Esophagus muscularis mucosa (tissue), 4 donors: ENCODE measurements at regions not wholly inside any gene's neighbourhood (a gene's known extent, or its start where the extent isn't known, plus 50 kb on each side); places are given as distances from the start of the nearest gene placed in this dataset.

Experiments used
- DNase-seq: peaks from one replicate; pipeline ENCODE4 v3.0.0-alpha.2; 2017; ENCODE audit errors: extremely low spot score
- H3K27ac ChIP-seq, 4 donors: fragments of 200-600 bp; sonication (generic); replicated peaks in 1 of 4; 1 replicate in 3 of 4; 2 replicates in 1 of 4; pipeline ENCODE4 v1.5.1; 2016 to 2019; ENCODE audit warnings: mild to moderate bottlenecking in 1 of 4
- H3K27me3 ChIP-seq, 4 donors: fragments of 200-600 bp; sonication (generic); one replicate each; pipeline versions ENCODE4 v1.5.1 to v1.6.0; 2016 to 2019
- H3K36me3 ChIP-seq, 4 donors: fragments of 200-600 bp; sonication (generic); one replicate each; pipeline ENCODE4 v1.5.1; 2016 to 2019
- H3K4me1 ChIP-seq, 4 donors: fragments of 200-600 bp; sonication (generic); one replicate each; pipeline ENCODE4 v1.5.1; 2016 to 2019
- H3K4me3 ChIP-seq, 4 donors: fragments of 200-600 bp; sonication (generic); 1 replicate in 2 of 4; 2 replicates in 2 of 4; pipeline ENCODE4 v1.5.1; 2016 to 2019; ENCODE audit warnings: mild to moderate bottlenecking in 4 of 4, moderate library complexity in 1 of 4
- H3K9me3 ChIP-seq, 4 donors: fragments of 200-600 bp; sonication (generic); 1 replicate in 3 of 4; 2 replicates in 1 of 4; pipeline ENCODE4 v1.5.1; 2016 to 2019
- EP300 ChIP-seq: sonication (generic); formaldehyde crosslinking; IDR thresholded peaks from one replicate; pipeline ENCODE4 v1.6.1; 2017; ENCODE audit warnings: antibody characterized with exemption
- POLR2A ChIP-seq: fragments of 450-650 bp; IDR thresholded peaks from one replicate; pipeline ENCODE4 v1.6.1; 2017; ENCODE audit warnings: antibody characterized with exemption, moderate library complexity, mild to moderate bottlenecking, low read depth
- POLR2AphosphoS5 ChIP-seq, 2 donors: sonication (generic); formaldehyde crosslinking; IDR thresholded peaks; one replicate each; pipeline ENCODE4 v1.6.1; 2017; ENCODE audit warnings: antibody characterized with exemption in 2 of 2
- WGBS: methylation state at CpG from one replicate; pipeline ENCODE4 v1.1.5; 2018; 5-methylcytosine and 5-hydroxymethylcytosine counted together
- intact Hi-C: fragments of 100-400 bp; cut with DNase I; formaldehyde crosslinking; loops from one replicate; pipeline ENCODE4 v1.15.1; 2023
- TF ChIP-seq, protein P1 (sequence below), 3 experiments: fragments of 200-600 bp in 2 of 3; fragments of 450-650 bp in 1 of 3; sonication (generic) in 2 of 3; IDR thresholded peaks; one replicate each; pipeline ENCODE4 v1.5.1; 2017 to 2019; ENCODE audit warnings: antibody characterized with exemption in 3 of 3, mild to moderate bottlenecking in 2 of 3, moderate library complexity in 1 of 3

GRCh38 chr4:147318586-147318985, 162.3 kb upstream of the EDNRA start:
- TF ChIP-seq POLR2AphosphoS5 (IDR thresholded peaks at IDR 0.05) = no peak
- Histone ChIP-seq H3K27me3 (no peaks in the 10 kb centered on the region), H3K4me1 (no peaks in the 10 kb centered on the region), H3K27ac (no peak overlapping the region), H3K4me3 (no peak overlapping the region), H3K36me3 (no peaks in the 10 kb centered on the region), H3K9me3 (no peaks in the 10 kb centered on the region)
- WGBS = 19% methylated on average over 3 of the region's 3 CpGs
- no peak for DNase-seq
- intact Hi-C loops = no loop called here

DNA sequence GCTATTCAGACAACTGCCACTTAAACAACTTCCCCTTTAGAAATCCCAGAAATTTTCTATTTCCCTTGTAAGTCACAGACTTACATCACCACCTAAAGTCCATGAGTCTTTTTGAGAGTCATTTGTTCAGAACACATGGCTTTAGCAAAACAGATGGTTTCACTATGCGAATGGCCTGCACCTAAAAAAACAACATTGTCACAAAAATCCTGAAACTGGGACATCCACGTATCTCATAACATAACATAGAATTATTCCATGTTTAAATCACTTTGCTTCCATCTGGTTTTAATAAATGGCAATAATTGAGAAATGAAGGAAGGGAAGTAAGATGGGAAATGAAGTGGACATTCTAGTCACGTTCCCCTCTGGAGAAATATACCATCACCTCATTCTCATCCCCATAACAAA, 155.3 kb upstream of the EDNRA start:
- Histone ChIP-seq H3K9me3 (no peaks in the 10 kb centered on the region), H3K4me1 (peaks cover 0 to 8% (median 0%) of the 10 kb centered on the region in 4 donors), H3K4me3 (no peak overlapping the region), H3K36me3 (no peaks in the 10 kb centered on the region), H3K27ac (no peak overlapping the region), H3K27me3 (no peaks in the 10 kb centered on the region)
- WGBS = 87% methylated on average over 3 of the region's 3 CpGs
- intact Hi-C loops = no loop called here
- TF ChIP-seq EP300 = no peak
- no peak for TF ChIP-seq POLR2A
- no peak for TF ChIP-seq POLR2AphosphoS5 (IDR thresholded peaks at IDR 0.05)
- TF ChIP-seq, protein P1, sequence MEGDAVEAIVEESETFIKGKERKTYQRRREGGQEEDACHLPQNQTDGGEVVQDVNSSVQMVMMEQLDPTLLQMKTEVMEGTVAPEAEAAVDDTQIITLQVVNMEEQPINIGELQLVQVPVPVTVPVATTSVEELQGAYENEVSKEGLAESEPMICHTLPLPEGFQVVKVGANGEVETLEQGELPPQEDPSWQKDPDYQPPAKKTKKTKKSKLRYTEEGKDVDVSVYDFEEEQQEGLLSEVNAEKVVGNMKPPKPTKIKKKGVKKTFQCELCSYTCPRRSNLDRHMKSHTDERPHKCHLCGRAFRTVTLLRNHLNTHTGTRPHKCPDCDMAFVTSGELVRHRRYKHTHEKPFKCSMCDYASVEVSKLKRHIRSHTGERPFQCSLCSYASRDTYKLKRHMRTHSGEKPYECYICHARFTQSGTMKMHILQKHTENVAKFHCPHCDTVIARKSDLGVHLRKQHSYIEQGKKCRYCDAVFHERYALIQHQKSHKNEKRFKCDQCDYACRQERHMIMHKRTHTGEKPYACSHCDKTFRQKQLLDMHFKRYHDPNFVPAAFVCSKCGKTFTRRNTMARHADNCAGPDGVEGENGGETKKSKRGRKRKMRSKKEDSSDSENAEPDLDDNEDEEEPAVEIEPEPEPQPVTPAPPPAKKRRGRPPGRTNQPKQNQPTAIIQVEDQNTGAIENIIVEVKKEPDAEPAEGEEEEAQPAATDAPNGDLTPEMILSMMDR (IDR thresholded peaks at IDR 0.05) = no peak
- DNase-seq = no peak

- TF ChIP-seq EP300 (no peak), POLR2AphosphoS5 (IDR thresholded peaks at IDR 0.05) (no peak), POLR2A (no peak)
- TF ChIP-seq, protein P1 (IDR thresholded peaks at IDR 0.05) = no peak
- H3K9me3 ChIP-seq = no peaks in the 10 kb centered on the region
- no peaks in the 10 kb centered on the region for H3K27me3 ChIP-seq
- no peaks in the 10 kb centered on the region for H3K36me3 ChIP-seq
- no peak overlapping the region for H3K27ac ChIP-seq
- intact Hi-C loops = no loop called here
- DNase-seq = no peak
- no peak overlapping the region for H3K4me3 ChIP-seq
- H3K4me1 ChIP-seq = peaks cover 0 to 8% (median 0%) of the 10 kb centered on the region in 4 donors
These were observed 154.3 kb upstream of the EDNRA start for GRCh38 chr4:147326591-147326990.

DNA sequence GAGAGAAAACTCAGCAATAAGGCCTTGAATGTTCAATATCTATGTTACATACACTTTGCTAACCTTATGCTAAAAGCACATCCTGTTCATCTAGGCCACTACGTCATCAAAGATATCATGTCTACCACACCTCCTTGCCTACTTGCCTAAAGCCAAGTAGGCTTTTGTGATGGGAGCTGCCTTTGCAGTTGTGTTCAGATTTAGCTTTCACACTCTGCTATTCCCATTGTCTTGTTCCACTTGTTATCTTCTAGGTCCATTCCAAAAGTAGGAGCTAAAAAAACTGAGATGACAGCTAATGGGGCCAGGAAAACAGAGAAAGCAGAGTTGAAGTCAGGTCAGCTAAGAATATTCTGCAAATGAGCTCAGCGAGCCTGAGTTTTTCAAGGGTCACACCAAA, 153.6 kb upstream of the EDNRA start:
- Histone ChIP-seq H3K4me3 (no peak overlapping the region), H3K36me3 (no peaks in the 10 kb centered on the region), H3K27me3 (no peaks in the 10 kb centered on the region), H3K4me1 (peaks cover 0 to 8% (median 0%) of the 10 kb centered on the region in 4 donors), H3K9me3 (no peaks in the 10 kb centered on the region), H3K27ac (no peak overlapping the region)
- DNase-seq = no peak
- TF ChIP-seq, protein P1 (IDR thresholded peaks at IDR 0.05) = no peak
- TF ChIP-seq POLR2A = no peak
- no peak for TF ChIP-seq POLR2AphosphoS5 (IDR thresholded peaks at IDR 0.05)
- TF ChIP-seq EP300 = no peak
- intact Hi-C loops = no loop called here
- 75% methylated on average over 2 of the region's 2 CpGs for WGBS

GRCh38 chr4:147328189-147328588, 152.7 kb upstream of the EDNRA start:
- H3K27ac ChIP-seq = no peak overlapping the region
- no peak for DNase-seq
- H3K27me3 ChIP-seq = no peaks in the 10 kb centered on the region
- no peaks in the 10 kb centered on the region for H3K36me3 ChIP-seq
- H3K9me3 ChIP-seq = no peaks in the 10 kb centered on the region
- peaks cover 0 to 8% (median 0%) of the 10 kb centered on the region in 4 donors for H3K4me1 ChIP-seq
- no peak overlapping the region for H3K4me3 ChIP-seq
- TF ChIP-seq POLR2A (no peak), POLR2AphosphoS5 (IDR thresholded peaks at IDR 0.05) (no peak), EP300 (no peak)
- TF ChIP-seq, protein P1 (IDR thresholded peaks at IDR 0.05) = no peak
- WGBS = 98% methylated on average over 2 of the region's 2 CpGs
- intact Hi-C loops = no loop called here
